SK-N-SH (cell line): ENCODE measurements at regions not wholly inside any gene's neighbourhood (a gene's known extent, or its start where the extent isn't known, plus 50 kb on each side); places are given as distances from the start of the nearest gene placed in this dataset.
"Not testable (repeated sequence)": the region's sequence is repeated elsewhere in the genome, so short reads cannot be mapped to it uniquely, and the experiment has no call there.

Experiments used
- CTCF ChIA-PET: fragments of 300-600, 350-600 bp; formaldehyde crosslinking; extraction: SDS; loops from one replicate; lab custom pipeline; 2021; lab: Yijun Ruan, JAX
- POLR2A ChIA-PET: fragments of 350-600 bp; sonication (Branson Sonifier 250); formaldehyde crosslinking; extraction: SDS; loops from one replicate; lab custom pipeline; 2020; ENCODE audit warnings: antibody characterized with exemption, inconsistent platforms; lab: Yijun Ruan, JAX
- DNase-seq: peaks from one replicate; pipeline ENCODE4 v3.0.0; 2012
- H2AFZ ChIP-seq: fragments of 200-600 bp; sonication (generic); 2 replicates; pipeline ENCODE4 v1.8.1; 2016; ENCODE audit warnings: antibody characterized with exemption, mild to moderate bottlenecking, low read depth
- H3F3A ChIP-seq: fragments of 200-600 bp; sonication (generic); replicated peaks from 2 replicates; pipeline ENCODE3; 2016; ENCODE audit warnings: antibody characterized with exemption, mild to moderate bottlenecking; ENCODE audit not compliant: insufficient read depth
- H3K27ac ChIP-seq, 2 experiments: fragments of 200-500 bp in 1 of 2; fragments of 200-600 bp in 1 of 2; sonication (Bioruptor generic) in 1 of 2; sonication (generic), shearing (Covaris generic) in 1 of 2; 2 replicates each; pipeline versions ENCODE4 v1.5.1 to v1.6.1; 2014 to 2016; ENCODE audit warnings: low read depth in 2 of 2, inconsistent platforms in 1 of 2, low read length in 1 of 2, mild to moderate bottlenecking in 1 of 2, mixed read lengths in 1 of 2
- H3K27me3 ChIP-seq: fragments of 200-600 bp; sonication (generic), shearing (Covaris generic); 2 replicates; pipeline ENCODE4 v1.6.1; 2016; ENCODE audit warnings: mixed run types; ENCODE audit not compliant: insufficient read depth
- H3K36me3 ChIP-seq, 2 experiments: fragments of 200-500 bp in 1 of 2; fragments of 200-600 bp in 1 of 2; sonication (Bioruptor generic) in 1 of 2; sonication (generic) in 1 of 2; replicated peaks in 1 of 2; 2 replicates each; pipeline versions ENCODE3 to v1.5.1; 2014 to 2016; ENCODE audit warnings: low read length in 1 of 2, mild to moderate bottlenecking in 1 of 2; ENCODE audit not compliant: insufficient read depth in 2 of 2, control insufficient read depth in 1 of 2
- H3K4me1 ChIP-seq, 2 experiments: fragments of 200-500 bp in 1 of 2; fragments of 200-600 bp in 1 of 2; sonication (Bioruptor generic) in 1 of 2; sonication (generic), shearing (Covaris generic) in 1 of 2; 2 replicates each; pipeline versions ENCODE4 v1.5.1 to v1.6.1; 2014 to 2016; ENCODE audit warnings: low read depth in 1 of 2, low read length in 1 of 2, mixed run types in 1 of 2; ENCODE audit not compliant: insufficient read depth in 2 of 2, control insufficient read depth in 1 of 2
- H3K4me2 ChIP-seq: fragments of 200-600 bp; sonication (generic), shearing (Covaris generic); 2 replicates; pipeline ENCODE4 v1.6.1; 2017; ENCODE audit warnings: mixed run types
- H3K4me3 ChIP-seq, 2 experiments: fragments of 200-500 bp in 1 of 2; fragments of 200-600 bp in 1 of 2; sonication (Bioruptor generic) in 1 of 2; sonication (generic), shearing (Covaris generic) in 1 of 2; 2 replicates each; pipeline versions ENCODE4 v1.5.1 to v1.8.1; 2014 to 2016; ENCODE audit warnings: low read depth in 2 of 2, inconsistent platforms in 1 of 2, low read length in 1 of 2, mild to moderate bottlenecking in 1 of 2, mixed read lengths in 1 of 2, moderate library complexity in 1 of 2
- H3K79me2 ChIP-seq: fragments of 200-600 bp; sonication (generic); 2 replicates; pipeline ENCODE4 v1.8.1; 2017; ENCODE audit warnings: mild to moderate bottlenecking; ENCODE audit not compliant: insufficient read depth
- H3K9ac ChIP-seq: fragments of 200-600 bp; sonication (generic); 2 replicates; pipeline ENCODE4 v1.6.1; 2017; ENCODE audit warnings: mixed run types
- H3K9me2 ChIP-seq: fragments of 200-600 bp; sonication (generic); 2 replicates; pipeline ENCODE4 v1.6.1; 2017; ENCODE audit warnings: mixed run types
- H3K9me3 ChIP-seq: fragments of 200-600 bp; sonication (generic); 2 replicates; pipeline ENCODE4 v1.6.1; 2017; ENCODE audit warnings: mixed run types, mild to moderate bottlenecking, moderate library complexity
- H4K20me1 ChIP-seq: fragments of 200-600 bp; sonication (generic); 2 replicates; pipeline ENCODE4 v1.6.1; 2017; ENCODE audit warnings: mild to moderate bottlenecking, mixed run types; ENCODE audit not compliant: insufficient read depth
- CHD2 ChIP-seq: fragments of 150-350 bp; IDR thresholded peaks from 2 replicates; pipeline ENCODE4 v1.6.1; 2018; ENCODE audit warnings: low read length; ENCODE audit not compliant: partially characterized antibody
- EP300 ChIP-seq, 2 experiments: IDR thresholded peaks; 2 replicates each; pipeline versions ENCODE4 v1.4.0 to v1.6.1; 2012; ENCODE audit warnings: borderline replicate concordance in 1 of 2, low read depth in 1 of 2, low read length in 1 of 2
- JUND ChIP-seq: IDR thresholded peaks from 2 replicates; pipeline ENCODE4 v1.4.0; 2012
- RFX5 ChIP-seq: IDR thresholded peaks from 2 replicates; pipeline ENCODE4 v1.6.1; 2012; ENCODE audit warnings: mild to moderate bottlenecking, improper control_type of control experiment, low read length
- SIN3A ChIP-seq: IDR thresholded peaks from 2 replicates; pipeline ENCODE4 v1.6.1; 2012; ENCODE audit warnings: low read depth, mild to moderate bottlenecking, low read length, moderate library complexity, borderline replicate concordance
- SMC3 ChIP-seq: IDR thresholded peaks from 2 replicates; pipeline ENCODE4 v1.6.1; 2012; ENCODE audit warnings: low read depth, low read length, improper control_type of control experiment
- TAF1 ChIP-seq: IDR thresholded peaks from 2 replicates; pipeline ENCODE4 v1.6.1; 2012; ENCODE audit warnings: low read depth, mild to moderate bottlenecking, low read length, moderate library complexity, borderline replicate concordance
- USF1 ChIP-seq: IDR thresholded peaks from 2 replicates; pipeline ENCODE4 v1.4.0; 2012; ENCODE audit warnings: low read depth, borderline replicate concordance
- ZBTB33 ChIP-seq: IDR thresholded peaks from 2 replicates; pipeline ENCODE4 v1.4.0; 2012; ENCODE audit warnings: low read depth, borderline replicate concordance
- WGBS: methylation state at CpG from one replicate; pipeline ENCODE4 v1.1.6; 2017; ENCODE audit warnings: low lambda C conversion rate; 5-methylcytosine and 5-hydroxymethylcytosine counted together
- TF ChIP-seq, protein P1 (sequence below): fragments of 150-350 bp; IDR thresholded peaks from 2 replicates; pipeline ENCODE4 v1.6.1; 2017; ENCODE audit warnings: antibody characterized with exemption, low read length, low read depth, borderline replicate concordance

DNA sequence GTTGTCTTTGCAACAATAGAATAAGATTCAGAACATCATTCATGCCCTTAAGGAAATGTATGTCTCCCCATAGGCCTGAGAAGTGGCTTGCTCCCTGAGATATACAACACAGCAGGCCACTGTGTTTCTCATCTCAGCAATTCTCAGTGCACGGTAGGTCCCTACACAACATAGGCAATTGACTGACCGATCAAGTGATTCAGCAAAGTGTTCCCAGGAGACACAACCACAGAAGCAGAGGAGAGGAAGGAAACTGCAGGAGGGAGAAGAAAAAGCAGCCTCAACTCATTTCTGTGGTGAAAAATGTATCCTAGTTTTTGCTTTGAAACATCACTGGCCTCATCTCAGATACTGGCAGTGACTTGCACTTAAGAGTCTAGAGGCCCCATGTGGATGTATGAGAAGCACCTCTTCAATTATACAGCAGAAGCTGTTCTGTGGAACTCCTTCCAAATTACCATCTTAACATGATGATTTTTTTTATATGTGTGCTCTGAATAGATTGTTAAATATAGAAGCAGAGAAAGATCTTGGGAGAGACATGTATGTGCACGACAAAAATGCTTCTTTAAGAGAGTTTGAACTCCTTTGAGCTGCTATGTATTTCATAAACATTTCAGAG is 306.8 kb downstream of the XPNPEP1 start:
- Histone ChIP-seq H3K79me2 (no peaks in the 10 kb centered on the region), H3K9me3 (no peaks in the 10 kb centered on the region), H4K20me1 (no peaks in the 10 kb centered on the region), H3K27ac (no peak overlapping the region), H3K36me3 (no peaks in the 10 kb centered on the region), H3K4me1 (no peaks in the 10 kb centered on the region), H3F3A (no peaks in the 10 kb centered on the region), H3K27me3 (no peaks in the 10 kb centered on the region), H3K9ac (no peak overlapping the region), H3K9me2 (no peaks in the 10 kb centered on the region), H2AFZ (no peak overlapping the region), H3K4me3 (no peak overlapping the region), H3K4me2 (no peak overlapping the region)
- ChIA-PET POLR2A (no interaction called here), CTCF (interaction anchor here (0.6 kb wide), 1 partner anchor 1850 kb away, joined by 3 read pairs; no protein-coding TSS in a partner anchor)
- TF ChIP-seq CHD2 (no peak), ZBTB33 (no peak), USF1 (no peak), SMC3 (no peak), RFX5 (no peak), TAF1 (no peak), SIN3A (no peak), EP300 (IDR thresholded peaks at IDR 0.05; ENCODE audit: borderline replicate concordance in 1 of 2, low read depth in 1 of 2, low read length in 1 of 2) (no peak), JUND (no peak)
- TF ChIP-seq, protein P1, sequence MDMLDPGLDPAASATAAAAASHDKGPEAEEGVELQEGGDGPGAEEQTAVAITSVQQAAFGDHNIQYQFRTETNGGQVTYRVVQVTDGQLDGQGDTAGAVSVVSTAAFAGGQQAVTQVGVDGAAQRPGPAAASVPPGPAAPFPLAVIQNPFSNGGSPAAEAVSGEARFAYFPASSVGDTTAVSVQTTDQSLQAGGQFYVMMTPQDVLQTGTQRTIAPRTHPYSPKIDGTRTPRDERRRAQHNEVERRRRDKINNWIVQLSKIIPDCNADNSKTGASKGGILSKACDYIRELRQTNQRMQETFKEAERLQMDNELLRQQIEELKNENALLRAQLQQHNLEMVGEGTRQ: no peak
- 14% methylated on average over 3 of the region's 3 CpGs for WGBS
- no peak for DNase-seq

GRCh38 chr10:109595356-109595755 is 328.0 kb downstream of the XPNPEP1 start:
- CTCF ChIA-PET, H3K79me2 ChIP-seq, H3K9me3 ChIP-seq, H2AFZ ChIP-seq, POLR2A ChIA-PET, H3K27me3 ChIP-seq, H4K20me1 ChIP-seq, H3K27ac ChIP-seq, H3K9ac ChIP-seq, H3K4me1 ChIP-seq, DNase-seq, H3K4me2 ChIP-seq, H3K9me2 ChIP-seq, H3K36me3 ChIP-seq, H3F3A ChIP-seq, H3K4me3 ChIP-seq: not testable (repeated sequence)
- WGBS: 0% methylated on average over 1 of the region's 1 CpG
